B cell (primary cell): ENCODE measurements at regions not wholly inside any gene's neighbourhood (a gene's known extent, or its start where the extent isn't known, plus 50 kb on each side); places are given as distances from the start of the nearest gene placed in this dataset.

Experiments used
- ATAC-seq: fragments of 200-7000 bp; cut with Tn5 transposase; one replicate; pipeline ENCODE4 v1.10.0; 2021; ENCODE audit warnings: low read depth, mild to moderate bottlenecking, moderate number of reproducible peaks, moderate library complexity
- CTCF ChIA-PET: fragments of 350-600 bp; sonication (Branson Sonifier 250); formaldehyde crosslinking; loops from one replicate; lab custom pipeline; 2021; ENCODE audit warnings: antibody characterized with exemption, inconsistent platforms; lab: Charles Lee
- POLR2A ChIA-PET: fragments of 350-600 bp; sonication (Branson Sonifier 250); formaldehyde crosslinking; loops from one replicate; lab custom pipeline; 2021; ENCODE audit warnings: antibody characterized with exemption; lab: Charles Lee
- DNase-seq: peaks from one replicate; pipeline ENCODE4 v3.0.0; 2013
- H2AFZ ChIP-seq: 2 replicates; pipeline ENCODE4 v1.6.1; 2012; ENCODE audit warnings: mild to moderate bottlenecking, low read depth, low read length; ENCODE audit not compliant: insufficient read depth, poor library complexity, severe bottlenecking
- H3K27ac ChIP-seq, 2 donors: 1 replicate in 1 of 2; 2 replicates in 1 of 2; pipeline ENCODE4 v1.5.1; 2012 to 2013; ENCODE audit warnings: low read length in 2 of 2, mild to moderate bottlenecking in 2 of 2, moderate library complexity in 1 of 2
- H3K27me3 ChIP-seq, 4 experiments: fragments of 200-600 bp in 1 of 4; sonication (generic) in 1 of 4; replicated peaks in 1 of 4; 1 replicate in 2 of 4; 2 replicates in 2 of 4; pipeline versions ENCODE4 v1.6.1 to v1.7.0; 2013 to 2016; ENCODE audit warnings: low read length in 3 of 4, mild to moderate bottlenecking in 2 of 4, mixed read lengths in 1 of 4, moderate library complexity in 1 of 4; ENCODE audit not compliant: insufficient read depth in 4 of 4, control insufficient read depth in 3 of 4; ENCODE audit errors: control extremely low read depth in 1 of 4
- H3K36me3 ChIP-seq, 2 experiments: replicated peaks in 1 of 2; 1 replicate in 1 of 2; 2 replicates in 1 of 2; pipeline versions ENCODE4 v1.6.1 to v1.7.1; 2013; ENCODE audit warnings: low read length in 1 of 2; ENCODE audit not compliant: insufficient read depth in 2 of 2, control insufficient read depth in 1 of 2; ENCODE audit errors: control extremely low read depth in 1 of 2, extremely low read depth in 1 of 2
- H3K4me1 ChIP-seq, 2 donors: fragments of 200-600 bp in 1 of 2; sonication (generic) in 1 of 2; 1 replicate in 1 of 2; 2 replicates in 1 of 2; pipeline versions ENCODE4 v1.5.1 to v1.6.1; 2013 to 2017; ENCODE audit warnings: low read length in 2 of 2; ENCODE audit not compliant: control insufficient read depth in 2 of 2, insufficient read depth in 2 of 2
- H3K4me2 ChIP-seq: replicated peaks from 2 replicates; pipeline ENCODE3; 2012; ENCODE audit warnings: mild to moderate bottlenecking, low read depth, low read length; ENCODE audit not compliant: poor library complexity, severe bottlenecking
- H3K4me3 ChIP-seq, 5 experiments: fragments of 200-600 bp in 1 of 5; sonication (generic) in 1 of 5; 1 replicate in 3 of 5; 2 replicates in 2 of 5; pipeline versions ENCODE4 v1.5.1 to v1.7.0; 2011 to 2016; ENCODE audit warnings: low read length in 4 of 5, mild to moderate bottlenecking in 4 of 5, low read depth in 2 of 5, control low read depth in 1 of 5, moderate library complexity in 1 of 5; ENCODE audit not compliant: insufficient read depth in 1 of 5; ENCODE audit errors: control extremely low read depth in 1 of 5, extremely low read depth in 1 of 5
- H3K79me2 ChIP-seq: fragments of 200-600 bp; sonication (generic); one replicate; pipeline ENCODE4 v1.6.0; 2016; ENCODE audit warnings: low read length; ENCODE audit not compliant: control insufficient read depth, insufficient read depth
- H3K9ac ChIP-seq: fragments of 200-600 bp; sonication (generic); 2 replicates; pipeline ENCODE4 v1.6.1; 2017; ENCODE audit warnings: mild to moderate bottlenecking, low read length, moderate library complexity
- H3K9me3 ChIP-seq, 3 donors: one replicate each; pipeline versions ENCODE4 v1.6.1 to v1.7.1; 2013; ENCODE audit warnings: low read length in 2 of 3; ENCODE audit not compliant: control insufficient read depth in 2 of 3, insufficient read depth in 1 of 3; ENCODE audit errors: control extremely low read depth in 1 of 3
- H4K20me1 ChIP-seq: 2 replicates; pipeline ENCODE4 v1.6.0; 2012; ENCODE audit warnings: mild to moderate bottlenecking, low read length; ENCODE audit not compliant: insufficient read depth, control insufficient read depth, poor library complexity, severe bottlenecking
- H3K27ac Mint-ChIP-seq: one replicate; pipeline ENCODE4 v1.8.0; 2021; ENCODE audit warnings: mixed read lengths
- H3K27me3 Mint-ChIP-seq: one replicate; pipeline ENCODE4 v1.8.0; 2021; ENCODE audit warnings: mixed read lengths
- H3K4me1 Mint-ChIP-seq: one replicate; pipeline ENCODE4 v1.8.0; 2021; ENCODE audit warnings: mixed read lengths
- H3K4me3 Mint-ChIP-seq: one replicate; pipeline ENCODE4 v1.8.0; 2021; ENCODE audit warnings: mixed read lengths
- H3K9me3 Mint-ChIP-seq: one replicate; pipeline ENCODE4 v1.8.0; 2022; ENCODE audit warnings: mixed read lengths; ENCODE audit not compliant: insufficient read depth
- CTCF ChIP-seq: fragments of 200-600 bp; IDR thresholded peaks from one replicate; pipeline ENCODE4 v1.8.0; 2022; ENCODE audit warnings: antibody characterized with exemption, mild to moderate bottlenecking
- EZH2 ChIP-seq: IDR thresholded peaks from 2 replicates; pipeline ENCODE4 v1.6.1; 2012; ENCODE audit warnings: borderline replicate concordance, low read depth, mild to moderate bottlenecking, moderate library complexity, low read length; ENCODE audit not compliant: insufficient read depth, poor library complexity, severe bottlenecking
- WGBS: methylation state at CpG from one replicate; pipeline ENCODE4 v1.1.5; 2013; ENCODE audit warnings: missing lambda C conversion rate; ENCODE audit not compliant: insufficient coverage; 5-methylcytosine and 5-hydroxymethylcytosine counted together
- intact Hi-C: fragments of 100-400 bp; cut with micrococcal nuclease; formaldehyde crosslinking; loops from one replicate; pipeline ENCODE4 v1.10.0; 2022

GRCh38 chr18:27763936-27764335 lies 413.0 kb downstream of the CDH2 start:
- Histone ChIP-seq H3K4me3 (no peak overlapping the region), H3K9me3 (peaks cover 0 to 2% (median 0%) of the 10 kb centered on the region in 3 donors), H3K9ac (no peak overlapping the region), H3K79me2 (no peaks in the 10 kb centered on the region), H3K4me1 (no peaks in the 10 kb centered on the region), H3K36me3 (no peaks in the 10 kb centered on the region), H4K20me1 (no peaks in the 10 kb centered on the region), H2AFZ (no peak overlapping the region), H3K4me2 (no peak overlapping the region), H3K27ac (no peak overlapping the region), H3K27me3 (no peaks in the 10 kb centered on the region)
- TF ChIP-seq EZH2 (no peak), CTCF (no peak)
- Mint-ChIP-seq H3K9me3 (peaks cover 5% of the 10 kb centered on the region), H3K27me3 (no peaks in the 10 kb centered on the region), H3K27ac (no peak overlapping the region), H3K4me3 (no peak overlapping the region), H3K4me1 (no peaks in the 10 kb centered on the region)
- no peak for DNase-seq
- CTCF ChIA-PET, result interaction anchor here (0.5 kb wide), 1 partner anchor 62 kb away, joined by 3 read pairs; no protein-coding TSS in a partner anchor
- WGBS, result no CpG with 5 or more reads among the region's 1 CpG
- POLR2A ChIA-PET, result no interaction called here
- ATAC-seq, result no peak
- intact Hi-C loops, result no loop called here

- no peak overlapping the region for H3K27ac ChIP-seq
- no peaks in the 10 kb centered on the region for H3K36me3 ChIP-seq
- TF ChIP-seq EZH2 (no peak), CTCF (no peak)
- no peak overlapping the region for H3K4me3 ChIP-seq
- DNase-seq, result no peak
- peaks cover 5% of the 10 kb centered on the region for H3K9me3 Mint-ChIP-seq
- no peaks in the 10 kb centered on the region for H3K27me3 Mint-ChIP-seq
- H3K4me2 ChIP-seq, result no peak overlapping the region
- H3K4me3 Mint-ChIP-seq, result no peak overlapping the region
- no peak overlapping the region for H3K27ac Mint-ChIP-seq
- no peaks in the 10 kb centered on the region for H3K4me1 ChIP-seq
- peaks cover 0 to 2% (median 0%) of the 10 kb centered on the region in 3 donors for H3K9me3 ChIP-seq
- no peaks in the 10 kb centered on the region for H3K4me1 Mint-ChIP-seq
- H3K79me2 ChIP-seq, result no peaks in the 10 kb centered on the region
- no peak for ATAC-seq
- ChIA-PET CTCF (no interaction called here), POLR2A (no interaction called here)
- H3K27me3 ChIP-seq, result no peaks in the 10 kb centered on the region
- H4K20me1 ChIP-seq, result no peaks in the 10 kb centered on the region
- H2AFZ ChIP-seq, result no peak overlapping the region
- no peak overlapping the region for H3K9ac ChIP-seq
- intact Hi-C loops, result no loop called here
These were observed 413.6 kb downstream of the CDH2 start for GRCh38 chr18:27763341-27763740.
